IMR-90 (cell line): ENCODE measurements at regions not wholly inside any gene's neighbourhood (a gene's known extent, or its start where the extent isn't known, plus 50 kb on each side); places are given as distances from the start of the nearest gene placed in this dataset.

Experiments used
- ATAC-seq: fragments of 200-7000 bp; cut with Tn5 transposase; 2 replicates; pipeline ENCODE4 v1.9.1; 2020; ENCODE audit warnings: low read depth, mild to moderate bottlenecking, moderate library complexity
- BruUV-seq: library from RNA; stranded (reverse); fragments of 400-500 nt; replicated peaks from 2 replicates; lab custom pipeline; 2021; lab: Mats Ljungman, UMichigan
- CTCF ChIA-PET: fragments of 300-600 bp; formaldehyde crosslinking; extraction: SDS; loops from one replicate; lab custom pipeline; 2021; ENCODE audit warnings: antibody characterized with exemption; lab: Yijun Ruan, JAX
- POLR2A ChIA-PET: fragments of 300-600 bp; sonication (Branson Sonifier 250); formaldehyde crosslinking; loops from one replicate; lab custom pipeline; 2022; ENCODE audit warnings: antibody characterized with exemption; ENCODE audit not compliant: unreplicated experiment; lab: Charles Lee
- DNase-seq: peaks from one replicate; pipeline ENCODE4 v3.0.0; 2013
- H2AFZ ChIP-seq: replicated peaks from 2 replicates; pipeline ENCODE3; 2013; ENCODE audit warnings: low read length, mild to moderate bottlenecking; ENCODE audit not compliant: poor library complexity
- H2AK5ac ChIP-seq: 2 replicates; pipeline ENCODE4 v1.6.1; 2013; ENCODE audit warnings: low read depth, low read length, inconsistent platforms
- H2AK9ac ChIP-seq: replicated peaks from 2 replicates; pipeline ENCODE3; 2013; ENCODE audit warnings: mild to moderate bottlenecking, low read depth, low read length, moderate library complexity; ENCODE audit not compliant: poor library complexity
- H2BK120ac ChIP-seq: 2 replicates; pipeline ENCODE4 v1.6.1; 2013; ENCODE audit warnings: low read depth, low read length, inconsistent platforms
- H2BK15ac ChIP-seq: 3 replicates; pipeline ENCODE4 v1.6.1; 2013; ENCODE audit warnings: low read depth, low read length, inconsistent platforms
- H2BK20ac ChIP-seq: 2 replicates; pipeline ENCODE4 v1.6.1; 2013; ENCODE audit warnings: low read depth, mild to moderate bottlenecking, inconsistent platforms, low read length, moderate library complexity
- H2BK5ac ChIP-seq: 2 replicates; pipeline ENCODE4 v1.6.1; 2013; ENCODE audit warnings: mild to moderate bottlenecking, low read depth, low read length, inconsistent platforms; ENCODE audit not compliant: poor library complexity, severe bottlenecking
- H3K14ac ChIP-seq: replicated peaks from 2 replicates; pipeline ENCODE4 v1.6.1; 2013; ENCODE audit warnings: low read depth, low read length, inconsistent platforms
- H3K18ac ChIP-seq: 2 replicates; pipeline ENCODE4 v1.6.1; 2013; ENCODE audit warnings: low read depth, low read length, control low read depth
- H3K23ac ChIP-seq: 2 replicates; pipeline ENCODE4 v1.6.1; 2013; ENCODE audit warnings: low read depth, low read length, inconsistent platforms
- H3K27ac ChIP-seq: 2 replicates; pipeline ENCODE4 v1.5.1; 2013; ENCODE audit warnings: mild to moderate bottlenecking, control low read depth, low read length; ENCODE audit not compliant: insufficient read depth
- H3K27me3 ChIP-seq: 2 replicates; pipeline ENCODE4 v1.6.1; 2013; ENCODE audit warnings: low read length; ENCODE audit not compliant: control insufficient read depth, insufficient read depth
- H3K36me3 ChIP-seq: 2 replicates; pipeline ENCODE4 v1.6.1; 2013; ENCODE audit warnings: low read length, mixed read lengths; ENCODE audit not compliant: control insufficient read depth, insufficient read depth
- H3K4ac ChIP-seq: 2 replicates; pipeline ENCODE4 v1.6.1; 2013; ENCODE audit warnings: low read depth, low read length, inconsistent platforms
- H3K4me1 ChIP-seq: 2 replicates; pipeline ENCODE4 v1.6.1; 2013; ENCODE audit warnings: low read length, mixed read lengths; ENCODE audit not compliant: control insufficient read depth, insufficient read depth
- H3K4me2 ChIP-seq: 2 replicates; pipeline ENCODE4 v1.6.1; 2013; ENCODE audit warnings: low read depth, mild to moderate bottlenecking, control low read depth, low read length, moderate library complexity
- H3K4me3 ChIP-seq: 2 replicates; pipeline ENCODE4 v1.5.1; 2013; ENCODE audit warnings: low read depth, mild to moderate bottlenecking, control low read depth, low read length, moderate library complexity; ENCODE audit not compliant: insufficient read depth
- H3K56ac ChIP-seq: 2 replicates; pipeline ENCODE4 v1.6.1; 2013; ENCODE audit warnings: low read length, inconsistent platforms; ENCODE audit not compliant: insufficient read depth; ENCODE audit errors: extremely low read depth
- H3K79me1 ChIP-seq, 2 experiments: 2 replicates each; pipeline ENCODE4 v1.6.1; 2013; ENCODE audit warnings: low read length in 2 of 2, inconsistent platforms in 1 of 2, low read depth in 1 of 2
- H3K9ac ChIP-seq: 2 replicates; pipeline ENCODE4 v1.6.1; 2013; ENCODE audit warnings: low read depth, low read length, control low read depth
- H3K9me1 ChIP-seq: 2 replicates; pipeline ENCODE4 v1.6.1; 2013; ENCODE audit warnings: low read length, inconsistent platforms; ENCODE audit not compliant: insufficient read depth
- H3K9me3 ChIP-seq: 2 replicates; pipeline ENCODE4 v1.6.1; 2013; ENCODE audit warnings: low read length; ENCODE audit not compliant: control insufficient read depth, insufficient read depth
- H4K20me1 ChIP-seq: 2 replicates; pipeline ENCODE4 v1.6.1; 2013; ENCODE audit warnings: low read length, inconsistent platforms; ENCODE audit not compliant: insufficient read depth
- H4K5ac ChIP-seq: 2 replicates; pipeline ENCODE4 v1.6.1; 2013; ENCODE audit warnings: mild to moderate bottlenecking, low read depth, low read length, control low read depth
- H4K8ac ChIP-seq, 2 experiments: 2 replicates each; pipeline ENCODE4 v1.6.1; 2013; ENCODE audit warnings: low read depth in 2 of 2, low read length in 2 of 2, control low read depth in 1 of 2, inconsistent platforms in 1 of 2
- H4K91ac ChIP-seq: 2 replicates; pipeline ENCODE4 v1.6.1; 2013; ENCODE audit warnings: low read depth, low read length, inconsistent platforms; ENCODE audit not compliant: insufficient read depth
- BHLHE40 ChIP-seq: fragments of 150-350 bp; IDR thresholded peaks from 2 replicates; pipeline ENCODE4 v1.6.1; 2016; ENCODE audit warnings: mild to moderate bottlenecking, low read depth, low read length
- CEBPB ChIP-seq: IDR thresholded peaks from 2 replicates; pipeline ENCODE4 v1.6.1; 2012; ENCODE audit warnings: low read depth, low read length, improper control_type of control experiment
- CHD1 ChIP-seq: IDR thresholded peaks from 2 replicates; pipeline ENCODE4 v1.6.1; 2012; ENCODE audit warnings: low read depth, low read length, improper control_type of control experiment
- ELK1 ChIP-seq: fragments of 150-350 bp; IDR thresholded peaks from 2 replicates; pipeline ENCODE4 v1.6.1; 2016; ENCODE audit warnings: low read depth, mild to moderate bottlenecking, low read length, moderate library complexity, borderline replicate concordance
- MAFK ChIP-seq: IDR thresholded peaks from 2 replicates; pipeline ENCODE4 v1.6.1; 2012; ENCODE audit warnings: low read depth, low read length, improper control_type of control experiment
- RAD21 ChIP-seq: IDR thresholded peaks from 2 replicates; pipeline ENCODE4 v1.6.1; 2012; ENCODE audit warnings: low read length, improper control_type of control experiment
- RCOR1 ChIP-seq: IDR thresholded peaks from 2 replicates; pipeline ENCODE4 v1.6.1; 2012; ENCODE audit warnings: mild to moderate bottlenecking, low read length, improper control_type of control experiment; ENCODE audit not compliant: insufficient replicate concordance
- WGBS, 2 experiments: methylation state at CpG; one replicate each; pipeline versions ENCODE4 v1.1.5 to v1.1.7; 2013; ENCODE audit warnings: missing lambda C conversion rate in 2 of 2; ENCODE audit not compliant: insufficient read length in 1 of 2; ENCODE audit errors: extremely low coverage in 2 of 2; 5-methylcytosine and 5-hydroxymethylcytosine counted together
- dilution Hi-C: fragments of 300-500 bp; cut with HindIII; formaldehyde crosslinking; loops from one replicate; pipeline ENCODE4 v1.14.3; 2018; ENCODE audit warnings: low sequenced_read_pairs; ENCODE audit not compliant: unreplicated experiment
- in situ Hi-C: fragments of 300-500 bp; cut with MboI; formaldehyde crosslinking; loops from 3 replicates; pipeline ENCODE4 v1.14.3; 2019; ENCODE audit warnings: low sequenced_read_pairs, inconsistent platforms, mixed read lengths
- intact Hi-C: fragments of 100-400 bp; cut with micrococcal nuclease; formaldehyde crosslinking; loops from 2 replicates; pipeline ENCODE4 v1.10.0; 2022
- TF ChIP-seq, protein P1 (sequence below): conservative IDR thresholded peaks from 2 replicates; pipeline ENCODE4 v1.5.1; 2012; ENCODE audit warnings: mild to moderate bottlenecking, low read depth, low read length, improper control_type of control experiment

- in situ Hi-C loops (no loop called here), intact Hi-C loops (no loop called here), dilution Hi-C loops (no loop called here)
- no peaks in the 10 kb centered on the region for H3K79me1 ChIP-seq
- H2BK5ac ChIP-seq: no peak overlapping the region
- H3K4me2 ChIP-seq: no peak overlapping the region
- H3K36me3 ChIP-seq: no peaks in the 10 kb centered on the region
- CTCF ChIA-PET: no interaction called here
- H2BK120ac ChIP-seq: no peak overlapping the region
- H4K20me1 ChIP-seq: no peaks in the 10 kb centered on the region
- H2AFZ ChIP-seq: no peak overlapping the region
- no peak overlapping the region for H3K56ac ChIP-seq
- no peak overlapping the region for H3K18ac ChIP-seq
- no peak overlapping the region for H2AK5ac ChIP-seq
- H3K14ac ChIP-seq: no peak overlapping the region
- H4K5ac ChIP-seq: no peak overlapping the region
- no peaks in the 10 kb centered on the region for H3K9me3 ChIP-seq
- DNase-seq (no peak), ATAC-seq (no peak)
- TF ChIP-seq BHLHE40 (no peak), RAD21 (no peak), CHD1 (no peak), ELK1 (no peak), RCOR1 (no peak), MAFK (no peak), CEBPB (no peak)
- TF ChIP-seq, protein P1, sequence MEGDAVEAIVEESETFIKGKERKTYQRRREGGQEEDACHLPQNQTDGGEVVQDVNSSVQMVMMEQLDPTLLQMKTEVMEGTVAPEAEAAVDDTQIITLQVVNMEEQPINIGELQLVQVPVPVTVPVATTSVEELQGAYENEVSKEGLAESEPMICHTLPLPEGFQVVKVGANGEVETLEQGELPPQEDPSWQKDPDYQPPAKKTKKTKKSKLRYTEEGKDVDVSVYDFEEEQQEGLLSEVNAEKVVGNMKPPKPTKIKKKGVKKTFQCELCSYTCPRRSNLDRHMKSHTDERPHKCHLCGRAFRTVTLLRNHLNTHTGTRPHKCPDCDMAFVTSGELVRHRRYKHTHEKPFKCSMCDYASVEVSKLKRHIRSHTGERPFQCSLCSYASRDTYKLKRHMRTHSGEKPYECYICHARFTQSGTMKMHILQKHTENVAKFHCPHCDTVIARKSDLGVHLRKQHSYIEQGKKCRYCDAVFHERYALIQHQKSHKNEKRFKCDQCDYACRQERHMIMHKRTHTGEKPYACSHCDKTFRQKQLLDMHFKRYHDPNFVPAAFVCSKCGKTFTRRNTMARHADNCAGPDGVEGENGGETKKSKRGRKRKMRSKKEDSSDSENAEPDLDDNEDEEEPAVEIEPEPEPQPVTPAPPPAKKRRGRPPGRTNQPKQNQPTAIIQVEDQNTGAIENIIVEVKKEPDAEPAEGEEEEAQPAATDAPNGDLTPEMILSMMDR: no peak
- no CpG with 5 or more reads among the region's 1 CpG for WGBS, 2 experiments
- H3K4me1 ChIP-seq: peaks cover 12% of the 10 kb centered on the region; the same call in 1 of the 2 replicates
- H2BK20ac ChIP-seq: no peak overlapping the region
- H3K9ac ChIP-seq: no peak overlapping the region
- H2BK15ac ChIP-seq: no peak overlapping the region
- no peak overlapping the region for H3K27ac ChIP-seq
- no TSS peak for BruUV-seq
- H3K9me1 ChIP-seq: peaks cover 9% of the 10 kb centered on the region; the same call in 1 of the 2 replicates
- H3K4me3 ChIP-seq: no peak overlapping the region
- POLR2A ChIA-PET: no interaction called here
- H3K27me3 ChIP-seq: peaks cover 12% of the 10 kb centered on the region
- no peak overlapping the region for H3K23ac ChIP-seq
- no peak overlapping the region for H2AK9ac ChIP-seq
- H4K91ac ChIP-seq: no peak overlapping the region
- H3K4ac ChIP-seq: no peak overlapping the region
- no peak overlapping the region for H4K8ac ChIP-seq
Measured at GRCh38 chr22:22078329-22078728, 95.7 kb upstream of the TOP3B start.
